ENCODE measurements at regions not wholly inside any gene's neighbourhood (a gene's known extent, or its start where the extent isn't known, plus 50 kb on each side); places are given as distances from the start of the nearest gene placed in this dataset.

DNA sequence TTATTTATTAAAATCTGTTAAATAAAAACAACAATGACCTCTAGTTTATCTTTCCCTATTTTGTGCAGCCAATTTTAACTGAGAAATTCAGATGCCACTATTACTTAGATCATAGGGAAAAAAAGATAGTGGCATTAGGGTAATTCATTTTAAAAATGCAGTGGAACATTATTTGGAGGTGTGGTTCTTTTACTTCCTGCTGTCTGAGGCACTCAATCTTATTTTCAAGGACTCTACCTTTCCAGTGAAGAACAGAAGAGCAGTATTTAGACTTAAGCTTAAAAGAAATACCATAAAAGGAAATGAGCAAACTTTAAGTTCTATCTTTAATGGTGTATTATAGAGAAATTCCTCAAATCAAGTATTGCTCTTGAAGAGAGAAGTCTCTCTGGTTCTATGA, 342.6 kb upstream of the KLF12 start:
- no peak for DNase-seq (ENCODE audit: low read depth)

DNA sequence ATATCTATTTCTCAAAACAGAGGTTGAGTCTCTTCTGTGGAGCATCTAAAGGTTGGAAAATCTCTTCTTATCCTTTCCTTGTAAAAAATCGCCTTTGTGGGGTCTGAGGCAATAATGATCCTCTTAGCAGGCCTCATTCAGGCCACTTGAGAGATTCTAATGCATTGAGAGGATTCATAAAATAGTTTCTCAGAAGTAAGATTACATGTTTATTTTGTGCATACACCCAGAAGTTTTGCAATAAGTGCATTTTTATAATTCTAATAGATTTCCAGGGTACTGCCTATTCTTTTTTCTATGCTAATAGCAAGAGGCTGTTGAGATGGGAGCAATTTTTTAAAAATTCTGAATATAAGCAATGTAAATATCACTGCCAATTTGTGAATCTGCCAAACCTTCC, 342.2 kb upstream of the KLF12 start:
- no peak for DNase-seq (ENCODE audit: low read depth)

DNA sequence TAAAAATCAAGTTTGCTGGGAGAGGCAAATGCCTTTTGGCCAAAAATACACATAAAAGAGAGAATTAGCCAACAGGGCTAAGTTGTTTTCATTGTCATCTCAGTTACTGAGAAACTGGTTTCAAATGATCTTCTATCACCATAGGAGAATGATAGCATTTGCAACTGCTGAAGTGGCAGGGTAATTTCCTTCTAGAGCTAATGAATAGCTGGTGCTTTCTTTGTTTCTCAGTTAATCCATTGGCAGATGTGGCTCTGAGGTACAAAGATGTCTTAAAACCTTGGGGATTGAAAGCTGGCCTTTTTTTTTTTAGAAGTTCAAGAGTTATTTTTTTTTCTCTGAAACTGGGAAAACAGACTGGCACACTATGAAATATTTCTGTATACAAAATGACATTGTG, 332.7 kb upstream of the KLF12 start:
- DNase-seq (ENCODE audit: low read depth): no peak

DNA sequence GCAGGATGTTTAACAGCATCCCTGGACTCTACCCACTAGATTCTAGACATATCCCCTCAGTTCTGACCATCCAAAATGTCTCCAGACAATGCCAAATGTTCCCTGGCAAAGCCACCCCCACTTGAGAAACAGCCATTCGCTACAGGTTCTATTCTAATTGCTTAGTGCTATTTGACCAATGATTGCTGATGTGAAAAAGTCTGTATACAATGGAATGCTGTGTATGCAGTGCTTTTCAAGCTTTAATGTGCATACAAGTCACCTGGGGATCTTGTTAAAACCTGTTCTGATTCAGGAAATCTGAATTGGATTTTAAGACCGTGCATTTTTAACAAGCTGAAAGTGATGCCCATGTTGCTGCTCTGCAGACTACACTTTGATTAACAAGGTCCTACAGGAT, 331.8 kb upstream of the KLF12 start:
- no peak for DNase-seq (ENCODE audit: low read depth)

DNA sequence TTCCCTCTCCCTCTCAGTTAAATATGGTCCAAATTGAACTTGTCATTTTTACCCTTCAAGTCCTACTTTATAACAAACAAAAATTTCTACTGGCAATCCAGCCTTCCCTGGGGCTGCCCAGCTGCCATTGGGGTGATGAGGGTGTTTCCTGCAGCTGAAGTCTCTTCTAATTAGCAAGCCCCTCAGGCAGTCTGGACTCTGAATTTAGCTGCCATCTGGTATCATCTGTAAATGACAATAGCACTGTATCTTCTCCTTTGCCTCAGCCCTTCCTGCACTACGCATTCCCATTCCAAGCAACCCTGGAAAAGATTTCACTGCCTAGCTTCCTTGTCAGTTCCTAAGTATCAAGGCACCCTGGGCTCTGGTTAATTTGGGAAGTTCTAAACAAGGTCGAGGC, 331.1 kb upstream of the KLF12 start:
- no peak for DNase-seq (ENCODE audit: low read depth)

DNA sequence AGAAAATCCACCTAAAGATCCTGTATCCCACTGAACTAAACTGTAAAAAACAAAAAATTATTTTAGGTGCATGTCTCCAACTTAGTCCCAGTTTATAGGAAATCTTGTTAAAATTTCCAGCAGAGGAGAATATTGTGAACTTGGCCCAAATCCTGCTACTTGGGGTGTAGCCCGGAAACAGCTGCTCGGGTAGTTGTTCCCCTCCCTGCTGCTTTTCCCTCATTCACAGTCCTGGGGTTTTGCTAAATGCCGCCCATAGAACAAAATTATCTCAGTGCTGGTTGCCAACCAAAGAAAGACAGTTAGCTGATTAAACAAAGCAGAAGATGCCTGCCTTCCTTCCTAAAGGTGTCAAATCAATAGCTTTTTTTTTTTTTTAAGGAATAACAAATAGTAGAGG, 330.5 kb upstream of the KLF12 start:
- DNase-seq (ENCODE audit: low read depth): no peak

DNA sequence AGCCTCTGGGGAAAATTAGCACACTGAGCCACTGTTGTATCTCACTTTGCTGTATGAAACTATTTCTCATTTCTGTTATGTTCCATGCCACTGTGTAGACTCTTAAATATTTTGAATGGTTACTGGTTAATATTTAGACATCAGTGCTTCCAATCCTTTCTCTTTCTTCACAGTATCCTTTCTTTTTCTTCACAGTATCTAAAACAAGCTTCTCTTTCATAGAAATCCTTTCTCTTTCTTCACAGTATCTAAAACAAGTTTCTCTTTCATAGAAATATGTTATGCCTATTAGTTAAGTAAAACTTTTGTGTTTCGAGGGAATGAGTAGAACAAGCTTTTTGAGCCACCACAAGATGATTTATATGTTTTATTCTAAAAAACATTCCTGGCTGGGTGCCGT, 326.8 kb upstream of the KLF12 start:
- no peak for DNase-seq (ENCODE audit: low read depth)

DNA sequence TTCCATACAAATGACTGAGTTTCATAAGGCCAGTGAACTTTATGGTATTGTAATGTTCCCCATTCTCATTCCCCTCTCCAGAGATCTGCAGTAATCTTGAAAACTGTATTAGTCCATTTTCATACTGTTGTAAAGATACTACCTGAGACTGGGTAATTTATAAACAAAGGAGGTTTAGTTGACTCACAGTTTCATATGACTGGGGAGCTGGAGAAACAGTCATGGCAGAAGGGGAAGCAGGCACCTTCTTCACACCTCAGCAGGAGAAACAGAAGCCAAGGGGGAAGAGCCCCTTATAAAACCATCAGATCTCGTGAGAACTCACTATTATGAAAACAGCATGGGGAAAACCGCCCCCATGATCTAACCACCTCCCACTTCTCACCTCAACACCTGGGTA, 318.7 kb upstream of the KLF12 start:
- no peak for DNase-seq (ENCODE audit: low read depth)

DNA sequence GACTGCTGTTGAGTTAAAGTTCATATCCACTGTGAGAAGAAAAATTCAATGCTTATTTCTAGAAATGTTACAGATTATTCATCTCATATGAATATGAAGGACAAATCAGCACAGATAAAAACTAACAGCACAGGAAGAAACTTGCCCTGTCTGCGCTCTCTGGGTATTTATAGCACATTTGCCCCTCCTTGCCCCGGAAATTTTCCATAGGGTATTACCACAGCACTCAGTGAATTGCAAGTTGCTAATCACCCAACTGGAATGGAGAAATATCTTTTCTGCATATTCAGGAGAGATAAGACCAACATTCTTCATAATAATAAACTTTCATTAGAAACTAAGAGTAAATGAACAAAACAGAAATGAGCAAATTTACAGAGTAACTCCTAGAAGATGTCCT, 318.0 kb upstream of the KLF12 start:
- DNase-seq (ENCODE audit: low read depth): no peak

DNA sequence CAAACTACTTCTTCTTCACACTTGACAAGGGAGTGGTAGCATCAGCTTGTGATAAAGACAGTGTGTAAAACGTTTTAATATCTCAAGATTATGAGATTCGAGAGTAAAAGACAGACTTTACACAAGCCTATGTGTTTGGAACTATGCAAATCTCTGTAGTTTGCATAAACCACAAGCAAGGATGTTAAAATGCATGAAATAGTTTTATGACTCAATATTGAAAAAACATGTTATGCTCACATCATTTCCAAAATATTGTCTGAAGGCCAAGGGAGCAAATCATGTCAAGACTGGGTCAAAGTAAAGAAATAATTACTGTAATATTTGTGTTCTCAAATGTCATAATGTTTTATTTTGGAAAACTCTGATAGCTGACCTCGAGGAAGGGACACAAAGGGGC, 316.8 kb upstream of the KLF12 start:
- DNase-seq (ENCODE audit: low read depth): no peak

DNA sequence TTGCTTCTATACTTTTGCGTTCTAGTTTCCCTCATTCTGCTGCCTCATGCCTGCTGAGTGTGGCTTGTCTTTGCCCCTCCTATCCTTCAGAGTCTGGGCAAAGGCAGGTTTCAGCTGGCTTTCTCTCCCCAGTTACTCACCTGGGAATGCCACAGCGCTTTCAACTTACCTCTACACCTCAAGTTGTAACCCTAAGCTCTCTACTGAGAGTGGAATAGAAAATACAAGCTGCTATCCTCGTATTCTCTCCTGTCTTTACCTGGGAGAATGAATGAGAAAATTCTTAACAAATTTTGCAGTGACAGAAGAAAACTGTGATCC, 316.3 kb upstream of the KLF12 start:
- DNase-seq (ENCODE audit: low read depth): no peak

DNA sequence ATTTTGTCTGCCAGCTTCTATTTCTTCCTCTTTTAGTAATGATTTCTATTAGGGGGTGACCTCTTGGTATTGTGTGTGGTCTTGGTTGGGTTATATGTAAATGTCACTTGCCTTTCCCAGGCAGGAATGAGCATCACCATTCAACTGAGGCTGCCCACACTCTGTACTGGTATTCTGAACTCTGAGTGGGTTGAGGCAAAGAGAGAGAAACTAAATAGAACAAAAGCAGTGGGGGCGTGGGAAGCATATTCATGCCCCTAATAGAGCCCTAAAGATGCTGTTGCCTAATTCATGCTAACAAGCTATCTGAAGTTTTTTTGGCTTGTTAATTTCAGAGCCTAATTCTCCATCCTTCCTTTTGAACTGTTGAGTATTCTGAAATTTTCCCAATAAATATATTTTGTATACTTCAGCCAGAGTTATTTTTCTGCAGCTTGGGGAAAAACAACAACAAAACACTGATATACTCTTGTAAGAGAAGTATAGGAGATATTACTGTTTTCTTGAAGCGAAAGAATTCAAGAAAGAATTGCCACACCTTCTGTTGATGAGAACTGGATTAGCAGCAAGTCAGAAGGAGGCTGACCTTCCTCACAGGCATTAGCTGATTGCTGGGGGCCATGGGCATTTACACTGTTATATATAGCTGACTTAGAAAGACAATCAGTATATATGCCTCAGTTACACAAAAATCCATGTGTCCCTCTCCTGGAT, 315.8 kb upstream of the KLF12 start:
- DNase-seq (ENCODE audit: low read depth): no peak

DNA sequence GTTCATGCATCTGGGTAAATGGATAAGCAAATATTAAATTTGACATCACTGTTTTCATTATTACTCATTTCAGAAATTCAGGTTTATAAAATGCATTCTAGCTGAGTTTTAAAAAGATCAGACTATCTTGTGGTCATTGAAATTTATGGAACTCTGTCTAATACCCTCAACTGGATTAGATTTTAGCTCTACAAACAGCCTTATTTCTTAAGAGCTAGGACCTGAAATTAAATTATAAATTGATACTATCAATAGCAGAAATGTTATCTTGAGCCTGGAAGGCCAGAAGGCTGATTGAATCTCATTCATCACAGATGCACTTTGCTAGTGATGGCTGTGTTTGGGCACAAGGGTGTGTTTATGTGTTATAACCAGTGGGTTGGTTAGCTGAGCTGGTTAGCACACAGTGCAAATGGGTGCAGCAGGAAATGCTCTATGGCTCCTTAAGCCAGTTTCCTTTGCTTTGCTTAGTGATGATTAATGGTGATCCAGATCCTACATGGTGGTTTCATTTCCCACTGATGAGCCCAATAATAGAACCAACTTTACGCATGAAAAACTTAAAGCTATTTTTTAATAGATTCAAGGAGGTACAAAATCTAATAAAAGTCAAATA, 310.8 kb upstream of the KLF12 start:
- DNase-seq (ENCODE audit: low read depth): no peak

DNA sequence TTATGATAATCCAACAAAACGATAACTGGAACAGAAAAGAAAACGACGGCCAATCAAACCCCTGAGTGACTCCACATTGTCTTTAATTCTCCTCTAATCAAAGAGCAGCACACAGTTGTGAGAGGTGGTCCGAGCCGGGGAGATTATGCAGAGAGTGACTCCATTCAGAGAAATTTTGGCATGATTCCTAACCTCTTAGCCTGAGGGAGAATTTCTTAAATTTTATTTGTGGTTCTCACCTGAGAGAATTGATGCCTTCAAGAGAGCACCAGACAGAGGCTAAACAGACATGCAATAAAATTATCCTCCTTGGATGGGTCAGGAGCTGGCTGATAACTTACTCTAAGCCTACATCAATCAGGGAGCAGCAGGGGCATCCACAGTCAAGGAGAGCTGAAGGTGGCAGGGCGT, 310.0 kb upstream of the KLF12 start:
- no peak for DNase-seq (ENCODE audit: low read depth)

DNA sequence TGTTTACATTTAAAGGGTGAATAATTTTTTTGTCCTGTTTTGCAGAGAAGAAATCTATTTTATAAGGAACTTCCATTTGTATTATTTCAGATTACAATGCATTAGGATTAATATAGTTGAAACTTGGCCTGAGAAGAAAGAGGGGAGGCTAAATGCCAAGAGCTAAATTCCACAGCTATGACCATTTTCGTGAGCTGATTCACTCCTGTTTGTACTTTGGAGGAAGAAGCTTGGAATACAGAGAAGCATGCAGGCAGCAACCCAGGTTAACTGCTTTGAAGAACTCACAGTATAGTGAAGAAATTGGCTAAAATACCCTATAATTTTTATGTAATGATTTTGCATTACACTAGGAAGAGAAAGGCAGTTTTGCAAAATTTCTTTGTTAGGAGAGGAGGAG, 309.4 kb upstream of the KLF12 start:
- no peak for DNase-seq (ENCODE audit: low read depth)

DNA sequence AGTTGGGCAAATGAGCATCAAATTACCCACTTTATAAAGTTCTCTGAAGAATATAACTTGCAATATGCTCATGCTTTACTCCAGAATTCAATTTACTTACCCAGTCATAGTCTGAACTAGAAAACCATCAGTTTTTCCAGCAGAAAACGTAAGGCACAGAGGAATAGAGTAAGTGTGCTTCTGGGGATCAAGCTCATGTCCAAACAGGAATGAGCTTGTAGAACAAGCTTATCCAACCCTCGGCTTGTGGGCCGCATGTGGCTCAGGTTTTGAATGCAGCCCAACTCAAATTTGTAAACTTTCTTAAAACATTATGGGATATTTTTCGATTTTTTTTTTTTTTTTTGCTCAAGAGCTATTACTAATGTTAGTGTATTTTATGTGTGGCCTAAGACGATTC, 308.5 kb upstream of the KLF12 start:
- no peak for DNase-seq (ENCODE audit: low read depth)

DNA sequence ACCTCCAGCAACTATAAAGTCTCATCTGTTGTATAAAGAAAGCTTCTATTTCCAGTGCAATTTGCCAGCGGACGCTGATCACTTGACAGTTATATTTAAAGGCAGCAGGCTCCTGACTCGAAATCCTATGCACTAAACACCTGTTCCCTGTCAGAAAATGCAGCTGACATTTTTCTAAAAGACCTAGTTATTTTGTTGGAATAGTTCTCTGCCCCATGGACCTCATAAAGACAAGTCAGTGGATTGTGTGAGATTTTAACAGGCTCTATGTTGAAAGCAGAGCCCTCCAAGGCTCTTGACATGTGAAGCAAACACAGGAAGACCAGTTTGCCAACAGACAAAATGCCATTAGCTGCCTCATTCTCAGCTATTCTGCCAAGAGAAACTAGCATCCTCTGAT, 304.7 kb upstream of the KLF12 start:
- DNase-seq (ENCODE audit: low read depth): no peak

DNA sequence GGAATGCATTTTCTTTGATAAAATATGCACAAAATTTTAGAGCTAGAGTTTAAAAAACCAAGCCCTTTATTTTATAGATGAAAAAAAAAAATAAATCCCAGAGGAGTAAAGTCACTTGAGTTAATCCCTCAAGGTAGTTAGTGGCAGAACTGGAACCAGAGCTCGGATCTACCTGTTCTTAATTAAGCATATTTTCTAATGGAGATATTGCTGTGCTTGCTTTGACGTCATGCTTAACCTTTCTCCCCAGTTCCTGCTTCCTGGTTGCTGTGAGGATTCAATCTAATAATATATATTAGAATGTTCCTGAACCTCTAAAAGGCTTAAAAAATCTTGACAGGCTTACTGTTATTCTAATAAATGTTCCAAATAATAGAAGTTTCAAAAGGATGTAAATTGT, 300.6 kb upstream of the KLF12 start:
- DNase-seq (ENCODE audit: low read depth): no peak

DNA sequence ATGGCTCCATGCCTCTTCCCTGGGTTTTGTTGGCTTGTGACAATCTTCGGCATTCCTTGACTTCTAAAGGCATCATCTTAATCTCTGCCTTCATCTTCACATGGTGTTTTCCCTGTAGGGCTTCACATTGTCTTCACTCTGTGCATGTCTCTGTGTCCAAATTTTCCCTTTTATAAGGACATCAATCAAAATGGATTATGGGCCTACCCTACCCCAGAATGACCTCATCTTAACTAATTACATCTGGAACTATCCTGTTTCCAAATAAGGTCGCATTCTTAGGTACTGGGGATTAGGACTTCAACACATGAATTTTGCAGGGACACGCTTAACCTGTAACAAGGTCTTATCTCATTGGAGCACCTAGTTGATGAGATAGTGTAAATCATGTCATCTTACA, 290.3 kb upstream of the KLF12 start:
- no peak for DNase-seq (ENCODE audit: low read depth)

DNA sequence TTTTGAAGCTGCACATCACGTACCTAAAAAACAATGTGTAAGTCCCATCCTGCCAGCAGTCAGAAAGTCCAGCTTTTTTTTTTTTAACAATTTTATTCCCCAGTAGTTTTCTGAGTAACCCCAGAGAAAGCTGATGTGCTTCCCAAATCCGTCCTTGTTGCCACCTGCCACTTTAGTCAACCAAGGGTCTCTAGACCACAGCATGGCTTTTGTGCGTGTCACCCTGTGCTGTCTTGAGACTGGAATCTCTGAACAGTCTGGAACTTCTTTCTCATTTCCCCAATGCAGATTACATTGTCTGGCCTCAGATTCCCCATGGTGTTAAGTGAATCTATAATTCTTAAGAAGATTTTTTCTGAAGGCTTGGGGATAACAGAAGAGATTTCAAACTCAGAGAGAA, 289.2 kb upstream of the KLF12 start:
- DNase-seq (ENCODE audit: low read depth): no peak

DNA sequence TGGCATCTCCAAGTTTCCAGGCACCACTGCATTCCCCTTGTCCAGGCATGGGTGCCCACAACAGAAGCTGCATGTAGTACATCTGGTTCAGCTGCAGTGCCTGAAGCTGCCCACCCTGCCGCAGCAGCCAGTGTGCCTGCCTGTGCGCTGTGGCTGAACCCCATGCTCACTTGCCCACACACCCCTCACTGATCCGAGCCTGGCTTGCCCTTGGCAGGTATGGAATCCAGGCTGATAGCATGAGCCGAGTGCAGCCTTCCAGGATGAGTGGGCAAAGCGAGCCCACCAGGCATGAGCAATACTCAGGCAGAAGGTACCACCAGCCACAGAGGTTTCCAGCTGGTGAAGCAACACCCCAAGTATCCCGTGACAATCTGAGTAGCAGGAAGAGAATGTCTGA, 280.3 kb upstream of the KLF12 start:
- no peak for DNase-seq (ENCODE audit: low read depth)

DNA sequence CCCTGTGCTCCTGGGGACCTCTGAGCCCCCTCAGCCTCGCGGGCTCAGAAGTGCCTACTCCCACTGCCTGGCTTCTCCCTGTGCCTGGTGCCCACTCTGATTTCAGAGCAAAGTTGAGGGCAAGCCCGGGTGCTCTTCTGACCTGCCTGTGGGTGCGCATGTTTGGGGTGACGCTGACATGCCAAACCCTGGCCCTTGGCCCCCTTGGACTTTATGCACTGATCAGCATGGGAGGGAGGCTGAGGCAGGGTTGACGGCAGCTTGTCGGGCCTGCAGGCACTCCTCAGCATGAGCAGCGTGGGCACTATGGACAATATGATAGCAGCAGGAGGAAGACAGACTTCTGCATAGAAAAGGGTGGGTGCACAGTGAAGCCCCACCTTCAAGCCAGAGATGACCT, 279.3 kb upstream of the KLF12 start:
- no peak for DNase-seq (ENCODE audit: low read depth)

DNA sequence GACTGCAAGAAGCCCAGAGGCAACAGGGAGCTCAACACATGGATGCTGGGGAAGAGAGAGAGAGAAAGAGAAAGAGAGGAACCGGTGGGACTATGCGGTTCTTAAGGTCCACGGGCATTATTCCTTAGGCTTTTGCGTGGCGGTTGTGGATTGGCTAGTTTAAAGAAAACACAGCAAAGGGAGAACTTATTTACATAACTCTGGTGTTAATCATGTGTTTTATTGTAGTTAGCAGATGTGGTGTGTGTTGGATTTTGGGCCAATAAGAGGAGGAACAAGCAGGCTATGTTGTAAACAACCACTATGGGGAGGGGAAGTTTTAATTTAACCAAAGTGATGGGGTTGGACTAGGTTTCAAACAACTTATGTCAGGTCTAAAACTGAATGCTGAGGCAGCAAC, 275.3 kb upstream of the KLF12 start:
- DNase-seq (ENCODE audit: low read depth): no peak

DNA sequence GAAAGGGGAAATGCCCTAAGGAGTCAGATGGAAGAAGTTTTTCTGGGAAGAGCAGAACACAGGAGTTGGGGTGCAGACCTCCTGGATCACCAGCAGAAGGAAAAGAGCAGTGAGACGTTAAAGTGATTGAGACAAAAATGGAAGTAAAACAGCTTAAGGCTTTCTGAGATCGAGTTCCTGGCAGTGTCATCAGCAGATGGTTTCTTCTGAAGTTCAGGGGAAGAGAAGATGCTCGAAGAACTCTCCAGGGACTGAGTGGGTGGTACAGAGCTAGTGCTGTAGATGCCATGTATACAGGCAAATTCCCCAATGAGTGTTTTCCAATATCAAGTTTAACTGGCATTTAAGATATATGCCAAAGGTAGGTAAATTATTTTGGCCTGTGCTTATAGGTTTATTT, 272.2 kb upstream of the KLF12 start:
- no peak for DNase-seq (ENCODE audit: low read depth)

DNA sequence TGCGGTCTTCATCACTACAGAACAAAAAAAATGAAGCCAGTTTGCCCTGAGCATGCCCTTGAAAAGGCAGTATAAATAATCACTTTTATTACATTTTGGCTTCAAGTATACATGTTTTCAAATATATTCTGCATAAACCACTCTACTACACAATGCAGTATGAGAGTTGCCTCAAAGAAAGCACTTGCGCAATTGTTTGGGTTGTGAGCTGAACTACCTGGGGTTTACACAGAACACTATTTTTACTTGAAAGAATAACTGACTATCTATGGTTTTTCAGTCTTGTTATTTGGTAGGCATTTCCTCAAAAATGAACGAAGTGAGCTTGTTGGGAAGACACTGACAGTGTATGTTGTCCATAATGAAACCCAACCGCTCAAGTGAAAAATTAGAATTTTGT, 264.4 kb upstream of the KLF12 start:
- no peak for DNase-seq (ENCODE audit: low read depth)
